IMR-90 (cell line): ENCODE measurements at regions not wholly inside any gene's neighbourhood (a gene's known extent, or its start where the extent isn't known, plus 50 kb on each side); places are given as distances from the start of the nearest gene placed in this dataset.

ENCODE experiments used
- ATAC-seq: fragments of 200-7000 bp; cut with Tn5 transposase; 2 replicates; pipeline ENCODE4 v1.9.1; 2020; ENCODE audit warnings: low read depth, mild to moderate bottlenecking, moderate library complexity
- BruUV-seq: library from RNA; stranded (reverse); fragments of 400-500 nt; replicated peaks from 2 replicates; lab custom pipeline; 2021; lab: Mats Ljungman, UMichigan
- CTCF ChIA-PET: fragments of 300-600 bp; formaldehyde crosslinking; extraction: SDS; loops from one replicate; lab custom pipeline; 2021; ENCODE audit warnings: antibody characterized with exemption; lab: Yijun Ruan, JAX
- POLR2A ChIA-PET: fragments of 300-600 bp; sonication (Branson Sonifier 250); formaldehyde crosslinking; loops from one replicate; lab custom pipeline; 2022; ENCODE audit warnings: antibody characterized with exemption; ENCODE audit not compliant: unreplicated experiment; lab: Charles Lee
- DNase-seq: peaks from one replicate; pipeline ENCODE4 v3.0.0; 2013
- H2AFZ ChIP-seq: replicated peaks from 2 replicates; pipeline ENCODE3; 2013; ENCODE audit warnings: low read length, mild to moderate bottlenecking; ENCODE audit not compliant: poor library complexity
- H2AK5ac ChIP-seq: 2 replicates; pipeline ENCODE4 v1.6.1; 2013; ENCODE audit warnings: low read depth, low read length, inconsistent platforms
- H2AK9ac ChIP-seq: replicated peaks from 2 replicates; pipeline ENCODE3; 2013; ENCODE audit warnings: mild to moderate bottlenecking, low read depth, low read length, moderate library complexity; ENCODE audit not compliant: poor library complexity
- H2BK120ac ChIP-seq: 2 replicates; pipeline ENCODE4 v1.6.1; 2013; ENCODE audit warnings: low read depth, low read length, inconsistent platforms
- H2BK15ac ChIP-seq: 3 replicates; pipeline ENCODE4 v1.6.1; 2013; ENCODE audit warnings: low read depth, low read length, inconsistent platforms
- H2BK20ac ChIP-seq: 2 replicates; pipeline ENCODE4 v1.6.1; 2013; ENCODE audit warnings: low read depth, mild to moderate bottlenecking, inconsistent platforms, low read length, moderate library complexity
- H2BK5ac ChIP-seq: 2 replicates; pipeline ENCODE4 v1.6.1; 2013; ENCODE audit warnings: mild to moderate bottlenecking, low read depth, low read length, inconsistent platforms; ENCODE audit not compliant: poor library complexity, severe bottlenecking
- H3K14ac ChIP-seq: replicated peaks from 2 replicates; pipeline ENCODE4 v1.6.1; 2013; ENCODE audit warnings: low read depth, low read length, inconsistent platforms
- H3K18ac ChIP-seq: 2 replicates; pipeline ENCODE4 v1.6.1; 2013; ENCODE audit warnings: low read depth, low read length, control low read depth
- H3K23ac ChIP-seq: 2 replicates; pipeline ENCODE4 v1.6.1; 2013; ENCODE audit warnings: low read depth, low read length, inconsistent platforms
- H3K27ac ChIP-seq: 2 replicates; pipeline ENCODE4 v1.5.1; 2013; ENCODE audit warnings: mild to moderate bottlenecking, control low read depth, low read length; ENCODE audit not compliant: insufficient read depth
- H3K27me3 ChIP-seq: 2 replicates; pipeline ENCODE4 v1.6.1; 2013; ENCODE audit warnings: low read length; ENCODE audit not compliant: control insufficient read depth, insufficient read depth
- H3K36me3 ChIP-seq: 2 replicates; pipeline ENCODE4 v1.6.1; 2013; ENCODE audit warnings: low read length, mixed read lengths; ENCODE audit not compliant: control insufficient read depth, insufficient read depth
- H3K4ac ChIP-seq: 2 replicates; pipeline ENCODE4 v1.6.1; 2013; ENCODE audit warnings: low read depth, low read length, inconsistent platforms
- H3K4me1 ChIP-seq: 2 replicates; pipeline ENCODE4 v1.6.1; 2013; ENCODE audit warnings: low read length, mixed read lengths; ENCODE audit not compliant: control insufficient read depth, insufficient read depth
- H3K4me2 ChIP-seq: 2 replicates; pipeline ENCODE4 v1.6.1; 2013; ENCODE audit warnings: low read depth, mild to moderate bottlenecking, control low read depth, low read length, moderate library complexity
- H3K4me3 ChIP-seq: 2 replicates; pipeline ENCODE4 v1.5.1; 2013; ENCODE audit warnings: low read depth, mild to moderate bottlenecking, control low read depth, low read length, moderate library complexity; ENCODE audit not compliant: insufficient read depth
- H3K56ac ChIP-seq: 2 replicates; pipeline ENCODE4 v1.6.1; 2013; ENCODE audit warnings: low read length, inconsistent platforms; ENCODE audit not compliant: insufficient read depth; ENCODE audit errors: extremely low read depth
- H3K79me1 ChIP-seq, 2 experiments: 2 replicates each; pipeline ENCODE4 v1.6.1; 2013; ENCODE audit warnings: low read length in 2 of 2, inconsistent platforms in 1 of 2, low read depth in 1 of 2
- H3K9ac ChIP-seq: 2 replicates; pipeline ENCODE4 v1.6.1; 2013; ENCODE audit warnings: low read depth, low read length, control low read depth
- H3K9me1 ChIP-seq: 2 replicates; pipeline ENCODE4 v1.6.1; 2013; ENCODE audit warnings: low read length, inconsistent platforms; ENCODE audit not compliant: insufficient read depth
- H3K9me3 ChIP-seq: 2 replicates; pipeline ENCODE4 v1.6.1; 2013; ENCODE audit warnings: low read length; ENCODE audit not compliant: control insufficient read depth, insufficient read depth
- H4K20me1 ChIP-seq: 2 replicates; pipeline ENCODE4 v1.6.1; 2013; ENCODE audit warnings: low read length, inconsistent platforms; ENCODE audit not compliant: insufficient read depth
- H4K5ac ChIP-seq: 2 replicates; pipeline ENCODE4 v1.6.1; 2013; ENCODE audit warnings: mild to moderate bottlenecking, low read depth, low read length, control low read depth
- H4K8ac ChIP-seq, 2 experiments: 2 replicates each; pipeline ENCODE4 v1.6.1; 2013; ENCODE audit warnings: low read depth in 2 of 2, low read length in 2 of 2, control low read depth in 1 of 2, inconsistent platforms in 1 of 2
- H4K91ac ChIP-seq: 2 replicates; pipeline ENCODE4 v1.6.1; 2013; ENCODE audit warnings: low read depth, low read length, inconsistent platforms; ENCODE audit not compliant: insufficient read depth
- BHLHE40 ChIP-seq: fragments of 150-350 bp; IDR thresholded peaks from 2 replicates; pipeline ENCODE4 v1.6.1; 2016; ENCODE audit warnings: mild to moderate bottlenecking, low read depth, low read length
- FOS ChIP-seq: fragments of 150-350 bp; IDR thresholded peaks from 2 replicates; pipeline ENCODE4 v1.6.1; 2016; ENCODE audit warnings: low read depth, low read length
- MXI1 ChIP-seq: IDR thresholded peaks from 2 replicates; pipeline ENCODE4 v1.6.1; 2012; ENCODE audit warnings: low read depth, mild to moderate bottlenecking, low read length, moderate library complexity, borderline replicate concordance
- NFE2L2 ChIP-seq: fragments of 150-350 bp; IDR thresholded peaks from 2 replicates; pipeline ENCODE4 v1.6.1; 2016; ENCODE audit warnings: low read depth, mild to moderate bottlenecking, low read length
- POLR2A ChIP-seq: IDR thresholded peaks from 2 replicates; pipeline ENCODE4 v1.6.1; 2012; ENCODE audit warnings: mild to moderate bottlenecking, low read depth, low read length
- RAD21 ChIP-seq: IDR thresholded peaks from 2 replicates; pipeline ENCODE4 v1.6.1; 2012; ENCODE audit warnings: low read length, improper control_type of control experiment
- RCOR1 ChIP-seq: IDR thresholded peaks from 2 replicates; pipeline ENCODE4 v1.6.1; 2012; ENCODE audit warnings: mild to moderate bottlenecking, low read length, improper control_type of control experiment; ENCODE audit not compliant: insufficient replicate concordance
- RFX5 ChIP-seq: IDR thresholded peaks from 2 replicates; pipeline ENCODE4 v1.8.0; 2012; ENCODE audit warnings: low read depth, mild to moderate bottlenecking, low read length, moderate library complexity
- WGBS, 2 experiments: methylation state at CpG; one replicate each; pipeline versions ENCODE4 v1.1.5 to v1.1.7; 2013; ENCODE audit warnings: missing lambda C conversion rate in 2 of 2; ENCODE audit not compliant: insufficient read length in 1 of 2; ENCODE audit errors: extremely low coverage in 2 of 2; 5-methylcytosine and 5-hydroxymethylcytosine counted together
- dilution Hi-C: fragments of 300-500 bp; cut with HindIII; formaldehyde crosslinking; loops from one replicate; pipeline ENCODE4 v1.14.3; 2018; ENCODE audit warnings: low sequenced_read_pairs; ENCODE audit not compliant: unreplicated experiment
- in situ Hi-C: fragments of 300-500 bp; cut with MboI; formaldehyde crosslinking; loops from 3 replicates; pipeline ENCODE4 v1.14.3; 2019; ENCODE audit warnings: low sequenced_read_pairs, inconsistent platforms, mixed read lengths
- intact Hi-C: fragments of 100-400 bp; cut with micrococcal nuclease; formaldehyde crosslinking; loops from 2 replicates; pipeline ENCODE4 v1.10.0; 2022

- WGBS, 2 experiments, result 62% methylated on average over 5 of the region's 9 CpGs; no CpG with 5 or more reads in 1 of the 2 experiments
- POLR2A ChIA-PET, result no interaction called here
- no peak overlapping the region for H3K18ac ChIP-seq
- no peak overlapping the region for H2BK120ac ChIP-seq
- no peaks in the 10 kb centered on the region for H4K20me1 ChIP-seq
- H4K5ac ChIP-seq, result no peak overlapping the region
- intact Hi-C loops (no loop called here), in situ Hi-C loops (no loop called here), dilution Hi-C loops (no loop called here)
- H2AK5ac ChIP-seq, result no peak overlapping the region
- no peak overlapping the region for H2BK5ac ChIP-seq
- no peak overlapping the region for H4K91ac ChIP-seq
- H3K23ac ChIP-seq, result no peak overlapping the region
- ATAC-seq (no peak), DNase-seq (no peak)
- no peak overlapping the region for H4K8ac ChIP-seq
- H3K14ac ChIP-seq, result no peak overlapping the region
- H3K79me1 ChIP-seq, result no peaks in the 10 kb centered on the region
- H2AFZ ChIP-seq, result no peak overlapping the region
- no TSS peak for BruUV-seq
- no peaks in the 10 kb centered on the region; the same call in 1 of the 2 replicates for H3K27me3 ChIP-seq
- TF ChIP-seq POLR2A (no peak), RFX5 (no peak), RCOR1 (no peak), NFE2L2 (no peak), BHLHE40 (no peak), RAD21 (no peak), MXI1 (no peak), FOS (no peak)
- no peak overlapping the region for H3K56ac ChIP-seq
- no peak overlapping the region for H2BK20ac ChIP-seq
- no peaks in the 10 kb centered on the region for H3K4me1 ChIP-seq
- no peak overlapping the region for H2AK9ac ChIP-seq
- no peak overlapping the region for H3K4ac ChIP-seq
- no peak overlapping the region for H3K27ac ChIP-seq
- no peak overlapping the region for H3K4me3 ChIP-seq
- CTCF ChIA-PET, result no interaction called here
- no peak overlapping the region for H3K4me2 ChIP-seq
- no peaks in the 10 kb centered on the region for H3K9me3 ChIP-seq
- H3K9me1 ChIP-seq, result no peaks in the 10 kb centered on the region
- no peak overlapping the region for H2BK15ac ChIP-seq
- H3K36me3 ChIP-seq, result no peaks in the 10 kb centered on the region
- no peak overlapping the region for H3K9ac ChIP-seq
Observed at GRCh38 chr6:166222631-166223030, 55.0 kb upstream of the TBXT start.
